Panc1 (cell line): ENCODE measurements at regions not wholly inside any gene's neighbourhood (a gene's known extent, or its start where the extent isn't known, plus 50 kb on each side); places are given as distances from the start of the nearest gene placed in this dataset.

Source experiments
- CTCF ChIP-seq: fragments of 450-650 bp; IDR thresholded peaks from 2 replicates; pipeline ENCODE4 v1.5.1; 2017; ENCODE audit warnings: mild to moderate bottlenecking
- POLR2AphosphoS5 ChIP-seq: IDR thresholded peaks from 2 replicates; pipeline ENCODE4 v1.6.1; 2012; ENCODE audit warnings: mild to moderate bottlenecking, low read depth, low read length, moderate library complexity
- REST ChIP-seq, 2 experiments: IDR thresholded peaks; 2 replicates each; pipeline ENCODE4 v1.6.1; 2011 to 2012; ENCODE audit warnings: low read depth in 2 of 2, control low read depth in 1 of 2, low read length in 1 of 2, mild to moderate bottlenecking in 1 of 2, moderate library complexity in 1 of 2; ENCODE audit not compliant: insufficient read depth in 1 of 2
- SIN3A ChIP-seq: IDR thresholded peaks from 2 replicates; pipeline ENCODE4 v1.6.1; 2012; ENCODE audit warnings: low read depth, mild to moderate bottlenecking, low read length, moderate library complexity, borderline replicate concordance; ENCODE audit not compliant: insufficient read depth
- TCF7L2 ChIP-seq: IDR thresholded peaks from 2 replicates; pipeline ENCODE4 v1.6.1; 2011; ENCODE audit warnings: mild to moderate bottlenecking, low read depth, low read length, inconsistent platforms

GRCh38 chr3:163159306-163159705, 1662.7 kb downstream of the OTOL1 start:
- no peak for TF ChIP-seq CTCF
- no peak for TF ChIP-seq POLR2AphosphoS5
- TF ChIP-seq TCF7L2 = no peak
- no peak for TF ChIP-seq REST (IDR thresholded peaks at IDR 0.05; ENCODE audit: insufficient read depth in 1 of 2, low read depth in 2 of 2, low read length in 1 of 2)
- TF ChIP-seq SIN3A = no peak
